Endothelial cell of umbilical vein (primary cell): ENCODE measurements at regions not wholly inside any gene's neighbourhood (a gene's known extent, or its start where the extent isn't known, plus 50 kb on each side); places are given as distances from the start of the nearest gene placed in this dataset.

Experiments used
- BruUV-seq: library from RNA; stranded (reverse); fragments of 400-500 nt; replicated peaks from 2 replicates; lab custom pipeline; 2021; lab: Mats Ljungman, UMichigan
- CTCF ChIA-PET: fragments of 300-600, 350-600 bp; sonication (Branson Sonifier 250); formaldehyde crosslinking; loops from one replicate; lab custom pipeline; 2021; ENCODE audit warnings: antibody characterized with exemption, inconsistent platforms; lab: Charles Lee
- POLR2A ChIA-PET: fragments of 300-600, 350-600 bp; sonication (Branson Sonifier 250); formaldehyde crosslinking; loops from one replicate; lab custom pipeline; 2021; ENCODE audit warnings: antibody characterized with exemption, inconsistent platforms; lab: Charles Lee
- DNase-seq: peaks from one replicate; pipeline ENCODE4 v3.0.0-alpha.2; 2011; ENCODE audit warnings: low read depth, low spot score
- FAIRE-seq: peaks from 2 replicates; lab custom pipeline; 2011; peaks lifted over from hg19 to GRCh38; lab: Jason Lieb, UNC
- H2AFZ ChIP-seq: 2 replicates; pipeline ENCODE4 v1.6.0; 2012; ENCODE audit warnings: low read depth, low read length, control low read depth, inconsistent platforms
- H3K27ac ChIP-seq: 2 replicates; pipeline ENCODE4 v1.5.1; 2011; ENCODE audit warnings: low read depth, mild to moderate bottlenecking, control low read depth, low read length, moderate library complexity; ENCODE audit not compliant: insufficient read depth
- H3K27me3 ChIP-seq, 2 experiments: 2 replicates each; pipeline versions ENCODE4 v1.6.0 to v1.6.1; 2011; ENCODE audit warnings: low read length in 2 of 2, mixed read lengths in 1 of 2; ENCODE audit not compliant: control insufficient read depth in 2 of 2, insufficient read depth in 2 of 2
- H3K36me3 ChIP-seq, 2 experiments: 2 replicates in 1 of 2; 3 replicates in 1 of 2; pipeline ENCODE4 v1.5.1; 2011; ENCODE audit warnings: low read length in 2 of 2, mild to moderate bottlenecking in 1 of 2, moderate library complexity in 1 of 2; ENCODE audit not compliant: control insufficient read depth in 2 of 2, insufficient read depth in 2 of 2; ENCODE audit errors: extremely low read depth in 1 of 2
- H3K4me1 ChIP-seq: 3 replicates; pipeline ENCODE4 v1.5.1; 2011; ENCODE audit warnings: mild to moderate bottlenecking, low read length; ENCODE audit not compliant: control insufficient read depth, insufficient read depth; ENCODE audit errors: extremely low read depth
- H3K4me2 ChIP-seq: 2 replicates; pipeline ENCODE4 v1.6.1; 2011; ENCODE audit warnings: low read length, control low read depth, mixed read lengths; ENCODE audit not compliant: insufficient read depth
- H3K4me3 ChIP-seq, 3 experiments: fragments of 200-600 bp in 1 of 3; sonication (generic), shearing (Covaris generic) in 1 of 3; replicated peaks in 1 of 3; 2 replicates each; pipeline ENCODE4 v1.5.1; 2011 to 2016; ENCODE audit warnings: control low read depth in 3 of 3, low read length in 3 of 3, mild to moderate bottlenecking in 2 of 3, inconsistent platforms in 1 of 3, low read depth in 1 of 3, moderate library complexity in 1 of 3; ENCODE audit not compliant: insufficient read depth in 1 of 3
- H3K79me2 ChIP-seq: 2 replicates; pipeline ENCODE4 v1.6.0; 2012; ENCODE audit warnings: low read length, inconsistent platforms; ENCODE audit not compliant: control insufficient read depth, insufficient read depth
- H3K9ac ChIP-seq: replicated peaks from 2 replicates; pipeline ENCODE3; 2011; ENCODE audit warnings: low read length, control low read depth; ENCODE audit not compliant: insufficient read depth; ENCODE audit errors: extremely low read depth
- H3K9me1 ChIP-seq: replicated peaks from 3 replicates; pipeline ENCODE4 v1.6.0; 2011; ENCODE audit warnings: mild to moderate bottlenecking, low read length; ENCODE audit not compliant: control insufficient read depth, insufficient read depth; ENCODE audit errors: extremely low read depth
- H3K9me3 ChIP-seq: replicated peaks from 2 replicates; pipeline ENCODE4 v1.5.1; 2012; ENCODE audit warnings: low read length, inconsistent platforms; ENCODE audit not compliant: control insufficient read depth, insufficient read depth
- H4K20me1 ChIP-seq: replicated peaks from 2 replicates; pipeline ENCODE3; 2011; ENCODE audit warnings: mild to moderate bottlenecking, low read length; ENCODE audit not compliant: control insufficient read depth, insufficient read depth; ENCODE audit errors: extremely low read depth
- CTCF ChIP-seq, 2 donors: IDR thresholded peaks; 1 replicate in 1 of 2; 2 replicates in 1 of 2; pipeline ENCODE4 v1.5.1; 2011; ENCODE audit warnings: low read length in 2 of 2, mild to moderate bottlenecking in 2 of 2, moderate library complexity in 2 of 2, control low read depth in 1 of 2, inconsistent platforms in 1 of 2, low read depth in 1 of 2; ENCODE audit not compliant: insufficient read depth in 1 of 2; ENCODE audit errors: extremely low read depth in 1 of 2
- EZH2 ChIP-seq: IDR thresholded peaks from 2 replicates; pipeline ENCODE4 v1.6.1; 2012; ENCODE audit warnings: borderline replicate concordance, low read depth, mild to moderate bottlenecking, moderate library complexity, low read length, inconsistent platforms; ENCODE audit not compliant: severe bottlenecking
- FOS ChIP-seq: IDR thresholded peaks from 2 replicates; pipeline ENCODE4 v1.6.1; 2011; ENCODE audit warnings: mild to moderate bottlenecking, low read length, moderate library complexity, borderline replicate concordance; ENCODE audit not compliant: insufficient read depth
- GATA2 ChIP-seq: IDR thresholded peaks from 2 replicates; pipeline ENCODE4 v1.7.0; 2011; ENCODE audit warnings: low read depth, mild to moderate bottlenecking, moderate library complexity, mixed read lengths, low read length; ENCODE audit not compliant: insufficient read length, insufficient read depth
- JUN ChIP-seq: IDR thresholded peaks from 2 replicates; pipeline ENCODE4 v1.6.1; 2011; ENCODE audit warnings: borderline replicate concordance, low read depth; ENCODE audit not compliant: insufficient read length, insufficient read depth
- MAX ChIP-seq: IDR thresholded peaks from 2 replicates; pipeline ENCODE4 v1.6.1; 2011; ENCODE audit not compliant: insufficient read depth, insufficient read length
- MYC ChIP-seq: IDR thresholded peaks from one replicate; pipeline ENCODE4 v1.6.1; 2011; ENCODE audit warnings: mild to moderate bottlenecking, low read depth, low read length
- POLR2A ChIP-seq: IDR thresholded peaks from 2 replicates; pipeline ENCODE4 v1.6.1; 2012; ENCODE audit warnings: low read depth, mild to moderate bottlenecking, control low read depth, low read length
- POLR2AphosphoS5 ChIP-seq: IDR thresholded peaks from 2 replicates; pipeline ENCODE4 v1.6.1; 2012; ENCODE audit warnings: low read depth, mild to moderate bottlenecking, control low read depth, low read length, moderate library complexity; ENCODE audit not compliant: insufficient read depth
- dilution Hi-C: fragments of 300-500 bp; cut with MboI; formaldehyde crosslinking; loops from one replicate; pipeline ENCODE4 v1.15.0; 2019; ENCODE audit warnings: low sequenced_read_pairs; ENCODE audit not compliant: extremely low pct_ligation_motif_present
- intact Hi-C: fragments of 100-400 bp; cut with micrococcal nuclease; formaldehyde crosslinking; loops from one replicate; pipeline ENCODE4 v1.10.0; 2022

GRCh38 chr18:65269375-65269774, 481.4 kb upstream of the CDH7 start:
- H3K27ac ChIP-seq: no peak overlapping the region
- no peaks in the 10 kb centered on the region for H3K9me3 ChIP-seq
- no peak for DNase-seq
- H3K4me1 ChIP-seq: no peaks in the 10 kb centered on the region
- H3K36me3 ChIP-seq: no peaks in the 10 kb centered on the region
- TF ChIP-seq EZH2: no peak
- no peak overlapping the region for H3K4me3 ChIP-seq
- no TSS peak for BruUV-seq
- H3K9ac ChIP-seq: no peak overlapping the region
- H4K20me1 ChIP-seq: no peaks in the 10 kb centered on the region
- no peaks in the 10 kb centered on the region for H3K79me2 ChIP-seq
- H2AFZ ChIP-seq: no peak overlapping the region
- ChIA-PET CTCF (no interaction called here), POLR2A (no interaction called here)
- intact Hi-C loops: no loop called here
- dilution Hi-C loops: no loop called here
- H3K27me3 ChIP-seq: no peaks in the 10 kb centered on the region
- FAIRE-seq: no peak
- H3K4me2 ChIP-seq: no peak overlapping the region
- H3K9me1 ChIP-seq: no peaks in the 10 kb centered on the region

- BruUV-seq: no TSS peak
- H3K36me3 ChIP-seq: no peaks in the 10 kb centered on the region
- H3K79me2 ChIP-seq: no peaks in the 10 kb centered on the region
- no peaks in the 10 kb centered on the region for H3K27me3 ChIP-seq
- intact Hi-C loops: no loop called here
- no peak overlapping the region for H3K4me2 ChIP-seq
- ChIA-PET CTCF (no interaction called here), POLR2A (no interaction called here)
- DNase-seq: no peak
- no peaks in the 10 kb centered on the region for H3K9me3 ChIP-seq
- H3K9ac ChIP-seq: no peak overlapping the region
- no peaks in the 10 kb centered on the region for H4K20me1 ChIP-seq
- H2AFZ ChIP-seq: no peak overlapping the region
- TF ChIP-seq JUN: no peak
- no peak for TF ChIP-seq POLR2A
- TF ChIP-seq POLR2AphosphoS5: no peak
- TF ChIP-seq GATA2: no peak
- TF ChIP-seq EZH2: no peak
- TF ChIP-seq FOS: no peak
- TF ChIP-seq MAX: no peak
- no peak for TF ChIP-seq CTCF (IDR thresholded peaks at IDR 0.05; ENCODE audit: extremely low read depth in 1 of 2, insufficient read depth in 1 of 2, low read depth in 1 of 2, low read length in 2 of 2)
- TF ChIP-seq MYC: no peak
- H3K9me1 ChIP-seq: no peaks in the 10 kb centered on the region
- H3K4me1 ChIP-seq: no peaks in the 10 kb centered on the region
- dilution Hi-C loops: no loop called here
- H3K27ac ChIP-seq: no peak overlapping the region
- H3K4me3 ChIP-seq: no peak overlapping the region
- FAIRE-seq: no peak
These were observed 485.1 kb upstream of the CDH7 start for GRCh38 chr18:65265761-65266160.
